ENCODE measurements at regions not wholly inside any gene's neighbourhood (a gene's known extent, or its start where the extent isn't known, plus 50 kb on each side); places are given as distances from the start of the nearest gene placed in this dataset.

DNA sequence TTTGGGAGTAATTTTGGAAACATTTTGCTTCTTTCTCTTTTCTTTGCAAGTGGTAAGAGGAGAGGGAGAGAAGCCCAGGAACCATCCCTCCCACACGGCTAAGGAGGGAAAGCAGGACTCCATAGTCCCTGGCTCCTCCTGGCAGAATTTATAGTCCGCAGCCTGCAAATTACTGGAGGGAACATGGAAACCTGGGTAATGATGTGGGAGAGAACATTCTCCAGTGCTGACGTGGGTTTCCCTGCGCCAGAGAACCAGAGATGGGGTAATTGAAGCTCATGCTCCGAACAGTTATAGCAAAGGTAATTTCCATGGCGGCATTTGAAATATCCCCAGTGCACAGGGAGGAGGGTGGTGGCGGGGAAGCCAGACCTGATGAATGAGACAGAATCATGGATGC, 320.4 kb downstream of the RPS24 start:
- TF ChIP-seq, protein P1, sequence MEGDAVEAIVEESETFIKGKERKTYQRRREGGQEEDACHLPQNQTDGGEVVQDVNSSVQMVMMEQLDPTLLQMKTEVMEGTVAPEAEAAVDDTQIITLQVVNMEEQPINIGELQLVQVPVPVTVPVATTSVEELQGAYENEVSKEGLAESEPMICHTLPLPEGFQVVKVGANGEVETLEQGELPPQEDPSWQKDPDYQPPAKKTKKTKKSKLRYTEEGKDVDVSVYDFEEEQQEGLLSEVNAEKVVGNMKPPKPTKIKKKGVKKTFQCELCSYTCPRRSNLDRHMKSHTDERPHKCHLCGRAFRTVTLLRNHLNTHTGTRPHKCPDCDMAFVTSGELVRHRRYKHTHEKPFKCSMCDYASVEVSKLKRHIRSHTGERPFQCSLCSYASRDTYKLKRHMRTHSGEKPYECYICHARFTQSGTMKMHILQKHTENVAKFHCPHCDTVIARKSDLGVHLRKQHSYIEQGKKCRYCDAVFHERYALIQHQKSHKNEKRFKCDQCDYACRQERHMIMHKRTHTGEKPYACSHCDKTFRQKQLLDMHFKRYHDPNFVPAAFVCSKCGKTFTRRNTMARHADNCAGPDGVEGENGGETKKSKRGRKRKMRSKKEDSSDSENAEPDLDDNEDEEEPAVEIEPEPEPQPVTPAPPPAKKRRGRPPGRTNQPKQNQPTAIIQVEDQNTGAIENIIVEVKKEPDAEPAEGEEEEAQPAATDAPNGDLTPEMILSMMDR (IDR thresholded peaks at IDR 0.05; ENCODE audit: control extremely low read depth, extremely low read depth, low read depth, missing control alignments) = no peak
- ChIA-PET POLR2A (no interaction called here), CTCF (no interaction called here)
- DNase-seq (ENCODE audit: extremely low spot score) = no peak

DNA sequence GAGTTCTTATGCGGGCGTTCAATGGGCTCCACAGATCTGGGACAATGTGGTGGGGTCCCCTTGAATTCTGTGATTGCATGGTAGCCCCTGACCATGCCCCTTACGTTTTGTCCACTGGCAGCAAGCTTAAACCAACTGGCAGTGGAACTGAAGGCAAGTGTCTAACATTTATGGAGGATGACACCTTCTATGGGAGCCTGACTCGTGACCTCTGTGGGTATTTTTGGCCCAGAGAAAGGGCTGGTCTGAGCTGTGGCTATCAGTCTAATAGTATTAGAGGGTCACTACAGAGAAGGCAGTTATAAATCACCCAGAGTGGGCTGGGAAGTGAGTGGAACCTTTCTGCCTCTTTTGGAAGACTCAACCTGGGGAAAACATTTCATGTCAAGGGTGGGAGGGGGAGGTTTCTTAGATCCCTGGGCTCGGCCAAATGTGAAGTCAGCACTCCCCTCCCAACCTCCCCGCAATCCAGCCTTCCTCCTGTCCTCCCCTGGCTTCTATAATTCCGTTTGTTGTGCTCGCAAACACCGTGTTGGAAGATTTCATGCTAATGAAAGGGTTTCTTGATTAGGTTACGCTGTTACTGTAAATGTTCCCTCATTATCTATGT, 322.7 kb downstream of the RPS24 start:
- TF ChIP-seq, protein P1 (IDR thresholded peaks at IDR 0.05; ENCODE audit: control extremely low read depth, extremely low read depth, low read depth, missing control alignments) = no peak
- POLR2A ChIA-PET = no interaction called here
- no peak for DNase-seq (ENCODE audit: extremely low spot score)
- CTCF ChIA-PET = no interaction called here

DNA sequence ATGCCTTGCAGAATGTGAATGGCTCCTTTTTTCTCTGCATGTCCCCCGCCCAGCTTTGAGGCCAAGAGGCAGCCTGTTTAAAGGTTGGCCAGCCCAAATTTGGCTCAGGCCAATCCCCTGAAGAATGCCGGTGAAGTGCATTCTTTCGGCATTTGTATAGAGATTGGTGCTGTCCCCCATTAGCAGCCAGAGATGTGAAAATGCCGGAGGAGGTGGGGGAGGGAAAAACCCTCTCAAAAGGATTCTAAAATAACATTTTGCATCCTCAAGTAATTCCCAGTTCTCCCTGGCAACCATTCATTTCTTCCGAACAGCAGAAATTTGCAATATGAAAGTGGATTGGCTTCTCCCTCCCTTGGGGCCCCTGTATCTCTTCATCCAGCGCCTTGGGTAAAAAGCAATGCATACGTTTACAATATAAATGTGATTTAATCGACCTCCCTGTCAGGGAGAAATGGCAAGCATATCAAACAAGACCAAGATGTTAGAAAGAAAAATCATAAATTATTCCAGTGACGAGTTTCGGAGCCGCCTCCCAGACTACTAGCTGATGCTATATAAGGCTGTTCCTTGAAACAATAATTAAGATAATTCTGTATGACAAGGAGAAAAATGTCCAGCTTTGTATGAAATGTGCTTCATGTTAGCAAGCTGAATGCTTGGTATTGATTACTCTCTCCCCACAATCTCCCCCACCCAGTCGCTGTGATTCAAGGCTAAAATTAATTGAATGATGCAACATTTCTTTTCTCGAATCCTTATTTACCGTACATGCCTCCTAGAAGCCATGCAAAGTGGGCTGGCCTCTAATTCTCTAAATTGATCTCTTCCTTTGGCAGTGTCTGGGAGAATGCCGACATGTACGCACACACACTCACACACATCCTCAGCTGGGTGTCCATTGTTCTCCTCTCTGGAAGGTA, 323.7 kb downstream of the RPS24 start:
- TF ChIP-seq, protein P1 (IDR thresholded peaks at IDR 0.05; ENCODE audit: control extremely low read depth, extremely low read depth, low read depth, missing control alignments) = no peak
- ChIA-PET CTCF (interaction anchor here (1.1 kb wide), 2 partner anchors 8 to 13 kb away, joined by 3 read pairs; no protein-coding TSS in a partner anchor), POLR2A (no interaction called here)
- DNase-seq (ENCODE audit: extremely low spot score) = no peak

DNA sequence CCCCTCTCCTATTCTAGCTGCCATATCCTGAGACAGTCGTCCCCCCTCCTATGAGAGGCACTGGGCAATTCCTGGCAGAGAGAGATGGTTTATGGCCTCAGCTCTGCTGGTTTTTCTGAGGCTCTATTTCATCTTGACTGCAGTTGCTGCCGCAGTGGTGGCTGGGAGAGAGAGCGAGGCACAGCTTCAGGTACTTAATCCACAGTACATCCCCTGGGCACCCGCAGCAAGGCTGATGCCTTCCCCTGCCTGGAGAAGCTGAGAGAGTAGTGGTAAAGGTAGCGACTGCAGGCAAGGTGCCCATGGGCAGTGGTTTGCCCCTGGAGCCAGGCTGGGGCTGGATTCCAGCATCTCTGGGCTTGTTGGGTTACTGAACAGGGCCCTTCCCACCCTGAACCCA, 324.7 kb downstream of the RPS24 start:
- DNase-seq (ENCODE audit: extremely low spot score) = no peak
- CTCF ChIA-PET = interaction anchor here (1.1 kb wide), 2 partner anchors 9 to 14 kb away, joined by 3 read pairs; no protein-coding TSS in a partner anchor
- POLR2A ChIA-PET = no interaction called here
- TF ChIP-seq, protein P1 (IDR thresholded peaks at IDR 0.05; ENCODE audit: control extremely low read depth, extremely low read depth, low read depth, missing control alignments) = no peak

DNA sequence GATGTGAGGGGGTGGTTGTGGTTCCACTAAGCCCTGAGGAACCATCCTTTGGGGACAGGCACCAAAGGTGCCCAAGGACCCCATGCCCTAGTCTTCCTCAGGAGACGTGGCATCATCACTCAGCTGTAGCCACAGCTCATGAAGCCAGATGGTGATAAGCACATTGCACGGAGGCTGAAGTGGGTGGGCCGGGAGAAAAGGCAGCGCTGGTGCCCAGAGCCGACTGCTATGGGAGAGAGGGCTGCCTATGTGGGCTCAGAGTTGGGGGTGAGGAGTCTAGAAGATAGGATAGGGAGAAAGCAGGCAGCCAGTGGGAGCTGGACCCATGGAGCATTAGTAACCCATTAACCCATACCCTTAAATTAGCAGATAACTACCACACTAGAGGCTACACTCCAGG, 325.3 kb downstream of the RPS24 start:
- CTCF ChIA-PET = interaction anchor here (1.1 kb wide), 1 partner anchor 10 kb away, joined by 3 read pairs; no protein-coding TSS in a partner anchor
- no peak for DNase-seq (ENCODE audit: extremely low spot score)
- POLR2A ChIA-PET = no interaction called here
- TF ChIP-seq, protein P1 (IDR thresholded peaks at IDR 0.05; ENCODE audit: control extremely low read depth, extremely low read depth, low read depth, missing control alignments) = no peak

DNA sequence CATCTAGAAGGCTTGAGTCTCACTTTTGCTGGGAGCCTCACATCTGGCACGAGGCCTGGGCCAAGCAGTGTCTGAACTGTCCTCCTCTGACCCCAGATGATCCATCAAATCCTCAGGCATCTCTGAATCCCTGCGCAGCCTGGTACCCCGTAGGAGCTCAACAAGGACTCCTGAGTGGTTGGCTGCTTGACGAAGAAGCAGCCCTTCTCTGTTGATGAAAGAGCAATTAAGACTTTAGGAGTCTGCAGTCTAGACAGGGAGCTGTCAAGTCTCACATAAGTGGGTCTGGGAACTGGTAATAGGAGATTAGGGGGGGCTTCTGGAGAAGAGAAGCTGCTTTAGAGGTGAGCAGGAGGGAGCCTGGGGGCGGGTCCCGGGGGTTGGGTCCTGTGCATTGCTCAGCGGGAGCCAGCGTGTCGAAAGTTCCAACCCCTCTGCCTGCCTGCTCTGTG, 326.0 kb downstream of the RPS24 start:
- no peak for DNase-seq (ENCODE audit: extremely low spot score)
- ChIA-PET POLR2A (no interaction called here), CTCF (interaction anchor here (1.1 to 2.1 kb wide), 2 partner anchors 9 to 21 kb away, joined by 3 to 6 read pairs; no protein-coding TSS in a partner anchor)
- TF ChIP-seq, protein P1 (IDR thresholded peaks at IDR 0.05; ENCODE audit: control extremely low read depth, extremely low read depth, low read depth, missing control alignments) = no peak

Measured in GM10248 (cell line).